ENCODE measurements at regions not wholly inside any gene's neighbourhood (a gene's known extent, or its start where the extent isn't known, plus 50 kb on each side); places are given as distances from the start of the nearest gene placed in this dataset.

DNA sequence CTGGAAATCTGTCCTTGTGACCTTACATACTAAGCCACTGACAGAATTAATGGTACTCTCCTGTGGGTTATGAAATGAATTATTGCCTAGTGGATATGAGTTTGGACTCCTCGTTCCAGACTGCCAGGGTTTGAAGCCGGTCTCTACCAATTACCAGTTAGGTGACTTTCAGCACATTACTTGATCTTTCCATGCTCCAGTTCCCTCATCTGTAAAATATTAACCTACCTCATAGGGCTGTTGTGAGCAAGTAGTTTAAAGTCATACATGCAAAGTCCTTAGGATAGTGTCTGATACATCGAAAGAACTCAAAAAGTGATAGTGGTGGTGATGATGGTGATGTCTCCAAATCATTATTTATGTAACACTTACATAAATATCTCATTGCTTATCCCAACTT is 373.5 kb upstream of the ARX start:
- Histone ChIP-seq H3K79me2 (ENCODE audit: insufficient read depth) (no peaks in the 10 kb centered on the region), H3K9me2 (ENCODE audit: insufficient read depth) (no peaks in the 10 kb centered on the region), H3K27me3 (replicated peaks; ENCODE audit: insufficient read depth) (no peaks in the 10 kb centered on the region), H2AFZ (no peak overlapping the region), H3K9me3 (ENCODE audit: low read depth) (no peaks in the 10 kb centered on the region), H3K4me2 (ENCODE audit: unreplicated experiment) (no peak overlapping the region), H3K36me3 (ENCODE audit: low read depth) (no peaks in the 10 kb centered on the region), H3K27ac (no peak overlapping the region), H3K9ac (no peak overlapping the region), H3K4me3 (no peak overlapping the region), H3F3A (ENCODE audit: insufficient read depth) (no peaks in the 10 kb centered on the region), H3K4me1 (ENCODE audit: insufficient read depth) (no peaks in the 10 kb centered on the region), H4K20me1 (ENCODE audit: insufficient read depth) (no peaks in the 10 kb centered on the region)
- TF ChIP-seq EZH2 (IDR thresholded peaks at IDR 0.05; ENCODE audit: insufficient read depth, poor library complexity, severe bottlenecking) (no peak), EZH2phosphoT487 (IDR thresholded peaks at IDR 0.05; ENCODE audit: insufficient read depth, low read depth) (no peak)
- 2 to 5% methylated on average over 3 of the region's 3 CpGs for WGBS, 2 experiments (ENCODE audit: low coverage in 1 of 2, low lambda C conversion rate in 2 of 2, missing lambda C conversion rate in 2 of 2)
- in situ Hi-C loops (cut with MboI), result no loop called here
- DNase-seq, result no peak

GRCh38 chrX:25383196-25383595 is 367.4 kb upstream of the ARX start:
- TF ChIP-seq EZH2phosphoT487 (IDR thresholded peaks at IDR 0.05; ENCODE audit: insufficient read depth, low read depth) (no peak), EZH2 (IDR thresholded peaks at IDR 0.05; ENCODE audit: insufficient read depth, poor library complexity, severe bottlenecking) (no peak)
- no peaks in the 10 kb centered on the region for H3K36me3 ChIP-seq (ENCODE audit: low read depth)
- H3K27me3 ChIP-seq (replicated peaks; ENCODE audit: insufficient read depth), result no peaks in the 10 kb centered on the region
- in situ Hi-C loops (cut with MboI), result no loop called here
- WGBS, 2 experiments (ENCODE audit: low coverage in 1 of 2, low lambda C conversion rate in 2 of 2, missing lambda C conversion rate in 2 of 2), result 3% methylated on average over 3 of the region's 3 CpGs
- no peak for DNase-seq
- no peak overlapping the region for H3K4me3 ChIP-seq
- H2AFZ ChIP-seq, result no peak overlapping the region
- no peak overlapping the region for H3K4me2 ChIP-seq (ENCODE audit: unreplicated experiment)
- H3K9me2 ChIP-seq (ENCODE audit: insufficient read depth), result no peaks in the 10 kb centered on the region
- no peak overlapping the region for H3K27ac ChIP-seq
- no peaks in the 10 kb centered on the region for H3K9me3 ChIP-seq (ENCODE audit: low read depth)
- no peak overlapping the region for H3K9ac ChIP-seq
- no peaks in the 10 kb centered on the region for H3K4me1 ChIP-seq (ENCODE audit: insufficient read depth)
- H3F3A ChIP-seq (ENCODE audit: insufficient read depth), result no peaks in the 10 kb centered on the region
- no peaks in the 10 kb centered on the region for H3K79me2 ChIP-seq (ENCODE audit: insufficient read depth)
- no peaks in the 10 kb centered on the region for H4K20me1 ChIP-seq (ENCODE audit: insufficient read depth)

- Histone ChIP-seq H3K9ac (no peak overlapping the region), H3K9me2 (ENCODE audit: insufficient read depth) (no peaks in the 10 kb centered on the region), H3F3A (ENCODE audit: insufficient read depth) (no peaks in the 10 kb centered on the region), H3K36me3 (ENCODE audit: low read depth) (no peaks in the 10 kb centered on the region), H3K4me2 (ENCODE audit: unreplicated experiment) (no peak overlapping the region), H3K27me3 (replicated peaks; ENCODE audit: insufficient read depth) (no peaks in the 10 kb centered on the region), H3K79me2 (ENCODE audit: insufficient read depth) (no peaks in the 10 kb centered on the region), H3K4me3 (no peak overlapping the region), H4K20me1 (ENCODE audit: insufficient read depth) (no peaks in the 10 kb centered on the region), H3K27ac (no peak overlapping the region), H2AFZ (no peak overlapping the region), H3K4me1 (ENCODE audit: insufficient read depth) (no peaks in the 10 kb centered on the region), H3K9me3 (ENCODE audit: low read depth) (no peaks in the 10 kb centered on the region)
- in situ Hi-C loops (cut with MboI), result no loop called here
- TF ChIP-seq EZH2 (IDR thresholded peaks at IDR 0.05; ENCODE audit: insufficient read depth, poor library complexity, severe bottlenecking) (no peak), EZH2phosphoT487 (IDR thresholded peaks at IDR 0.05; ENCODE audit: insufficient read depth, low read depth) (no peak)
- WGBS, 2 experiments (ENCODE audit: low coverage in 1 of 2, low lambda C conversion rate in 2 of 2, missing lambda C conversion rate in 2 of 2), result 0% methylated on average over 1 of the region's 1 CpG
- no peak for DNase-seq
Observed at GRCh38 chrX:25356456-25356855, 340.7 kb upstream of the ARX start.

DNA sequence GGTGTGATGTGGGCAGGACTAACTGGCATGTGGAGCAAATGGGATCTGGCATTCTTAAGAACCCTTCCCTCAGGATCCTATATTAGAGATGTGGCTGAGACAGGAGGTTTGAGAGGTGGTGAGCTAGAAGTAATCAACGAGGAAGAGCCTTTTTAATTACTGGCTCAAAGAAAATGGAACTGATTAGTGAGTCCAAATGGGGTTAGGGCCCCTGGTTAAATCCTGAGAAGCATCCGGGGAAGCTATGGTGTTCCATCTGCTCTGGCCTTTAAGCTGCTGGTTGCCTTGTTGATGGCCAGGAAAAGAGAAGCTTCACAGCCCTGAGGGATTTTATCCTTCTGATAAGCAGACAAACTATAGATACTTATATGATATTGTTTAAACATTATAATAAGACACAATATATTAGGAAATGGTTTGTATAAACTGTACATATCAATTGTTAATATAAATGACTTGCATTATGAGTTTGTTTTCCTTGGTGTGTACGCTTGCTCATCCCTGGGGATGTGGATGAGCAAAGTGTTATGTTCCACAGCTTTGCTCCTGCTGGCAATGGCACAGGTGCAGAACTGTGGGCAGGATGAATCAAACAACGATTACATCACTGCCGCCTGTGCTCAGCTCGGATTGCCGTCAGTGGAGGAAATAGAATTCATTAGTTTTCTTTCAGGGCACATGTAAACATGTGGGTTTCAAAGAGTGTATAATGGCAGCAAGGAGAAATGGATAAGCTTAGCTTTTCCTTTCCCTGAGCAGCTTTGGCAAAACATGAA is 328.6 kb upstream of the ARX start:
- no peak overlapping the region for H3K4me3 ChIP-seq
- H3K9me3 ChIP-seq (ENCODE audit: low read depth), result no peaks in the 10 kb centered on the region
- no peak overlapping the region for H3K4me2 ChIP-seq (ENCODE audit: unreplicated experiment)
- no peak for TF ChIP-seq EZH2phosphoT487 (IDR thresholded peaks at IDR 0.05; ENCODE audit: insufficient read depth, low read depth)
- no peak for TF ChIP-seq EZH2 (IDR thresholded peaks at IDR 0.05; ENCODE audit: insufficient read depth, poor library complexity, severe bottlenecking)
- 3 to 9% methylated on average over 7 of the region's 7 CpGs for WGBS, 2 experiments (ENCODE audit: low coverage in 1 of 2, low lambda C conversion rate in 2 of 2, missing lambda C conversion rate in 2 of 2)
- H3K79me2 ChIP-seq (ENCODE audit: insufficient read depth), result no peaks in the 10 kb centered on the region
- no peaks in the 10 kb centered on the region for H4K20me1 ChIP-seq (ENCODE audit: insufficient read depth)
- no peaks in the 10 kb centered on the region for H3F3A ChIP-seq (ENCODE audit: insufficient read depth)
- H3K9me2 ChIP-seq (ENCODE audit: insufficient read depth), result no peaks in the 10 kb centered on the region
- no peak overlapping the region for H2AFZ ChIP-seq
- H3K9ac ChIP-seq, result no peak overlapping the region
- no peak for DNase-seq
- H3K27ac ChIP-seq, result no peak overlapping the region
- no peaks in the 10 kb centered on the region for H3K27me3 ChIP-seq (replicated peaks; ENCODE audit: insufficient read depth)
- in situ Hi-C loops (cut with MboI), result no loop called here
- no peaks in the 10 kb centered on the region for H3K36me3 ChIP-seq (ENCODE audit: low read depth)
- H3K4me1 ChIP-seq (ENCODE audit: insufficient read depth), result no peaks in the 10 kb centered on the region

Measured in GM23248 (cell line).